Panc1 (cell line): ENCODE measurements at regions not wholly inside any gene's neighbourhood (a gene's known extent, or its start where the extent isn't known, plus 50 kb on each side); places are given as distances from the start of the nearest gene placed in this dataset.

Source experiments
- POLR2AphosphoS5 ChIP-seq: IDR thresholded peaks from 2 replicates; pipeline ENCODE4 v1.6.1; 2012; ENCODE audit warnings: mild to moderate bottlenecking, low read depth, low read length, moderate library complexity
- REST ChIP-seq, 2 experiments: IDR thresholded peaks; 2 replicates each; pipeline ENCODE4 v1.6.1; 2011 to 2012; ENCODE audit warnings: low read depth in 2 of 2, control low read depth in 1 of 2, low read length in 1 of 2, mild to moderate bottlenecking in 1 of 2, moderate library complexity in 1 of 2; ENCODE audit not compliant: insufficient read depth in 1 of 2
- SIN3A ChIP-seq: IDR thresholded peaks from 2 replicates; pipeline ENCODE4 v1.6.1; 2012; ENCODE audit warnings: low read depth, mild to moderate bottlenecking, low read length, moderate library complexity, borderline replicate concordance; ENCODE audit not compliant: insufficient read depth
- TCF7L2 ChIP-seq: IDR thresholded peaks from 2 replicates; pipeline ENCODE4 v1.6.1; 2011; ENCODE audit warnings: mild to moderate bottlenecking, low read depth, low read length, inconsistent platforms
- TF ChIP-seq, protein P1 (sequence below): fragments of 450-650 bp; IDR thresholded peaks from 2 replicates; pipeline ENCODE4 v1.5.1; 2017; ENCODE audit warnings: mild to moderate bottlenecking

DNA sequence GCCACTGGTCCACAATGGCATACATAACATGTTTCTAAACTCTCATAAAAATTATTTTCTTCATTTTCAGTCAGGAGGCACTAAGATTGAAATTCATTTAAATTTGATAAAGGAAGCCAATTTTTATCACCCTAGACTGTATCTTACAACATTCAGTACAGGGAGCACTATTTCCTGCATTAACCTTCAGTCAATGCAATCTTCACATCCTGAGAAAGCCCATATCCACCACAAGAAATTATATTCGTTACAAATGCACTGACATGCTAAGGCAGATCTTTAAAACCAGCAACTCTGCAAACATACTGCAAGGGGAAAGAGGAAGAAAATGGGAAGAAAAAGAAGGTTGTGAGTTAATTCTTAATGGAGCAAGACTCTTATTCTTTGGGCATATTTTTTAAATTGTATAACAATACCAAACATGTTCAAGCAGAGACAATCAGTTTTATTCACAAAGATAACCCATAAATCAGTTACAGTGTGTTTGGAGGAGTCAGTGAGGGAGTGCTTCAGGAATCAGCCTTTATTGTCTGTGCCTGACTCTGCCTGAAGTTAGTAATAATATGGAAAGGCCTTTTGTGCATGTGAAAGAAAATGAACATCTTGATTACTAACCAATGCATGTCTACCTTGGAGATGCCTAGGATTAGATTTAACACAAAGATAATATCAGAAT, 370.1 kb downstream of the FBXO15 start:
- TF ChIP-seq, protein P1, sequence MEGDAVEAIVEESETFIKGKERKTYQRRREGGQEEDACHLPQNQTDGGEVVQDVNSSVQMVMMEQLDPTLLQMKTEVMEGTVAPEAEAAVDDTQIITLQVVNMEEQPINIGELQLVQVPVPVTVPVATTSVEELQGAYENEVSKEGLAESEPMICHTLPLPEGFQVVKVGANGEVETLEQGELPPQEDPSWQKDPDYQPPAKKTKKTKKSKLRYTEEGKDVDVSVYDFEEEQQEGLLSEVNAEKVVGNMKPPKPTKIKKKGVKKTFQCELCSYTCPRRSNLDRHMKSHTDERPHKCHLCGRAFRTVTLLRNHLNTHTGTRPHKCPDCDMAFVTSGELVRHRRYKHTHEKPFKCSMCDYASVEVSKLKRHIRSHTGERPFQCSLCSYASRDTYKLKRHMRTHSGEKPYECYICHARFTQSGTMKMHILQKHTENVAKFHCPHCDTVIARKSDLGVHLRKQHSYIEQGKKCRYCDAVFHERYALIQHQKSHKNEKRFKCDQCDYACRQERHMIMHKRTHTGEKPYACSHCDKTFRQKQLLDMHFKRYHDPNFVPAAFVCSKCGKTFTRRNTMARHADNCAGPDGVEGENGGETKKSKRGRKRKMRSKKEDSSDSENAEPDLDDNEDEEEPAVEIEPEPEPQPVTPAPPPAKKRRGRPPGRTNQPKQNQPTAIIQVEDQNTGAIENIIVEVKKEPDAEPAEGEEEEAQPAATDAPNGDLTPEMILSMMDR = no peak
- TF ChIP-seq REST (IDR thresholded peaks at IDR 0.05; ENCODE audit: insufficient read depth in 1 of 2, low read depth in 2 of 2, low read length in 1 of 2) (no peak), TCF7L2 (no peak), POLR2AphosphoS5 (no peak), SIN3A (no peak)
